ENCODE measurements at regions not wholly inside any gene's neighbourhood (a gene's known extent, or its start where the extent isn't known, plus 50 kb on each side); places are given as distances from the start of the nearest gene placed in this dataset.
A peak's percentile ranks its signal among the peaks of the same experiment; 100 is the strongest.

- TF ChIP-seq, protein P1, sequence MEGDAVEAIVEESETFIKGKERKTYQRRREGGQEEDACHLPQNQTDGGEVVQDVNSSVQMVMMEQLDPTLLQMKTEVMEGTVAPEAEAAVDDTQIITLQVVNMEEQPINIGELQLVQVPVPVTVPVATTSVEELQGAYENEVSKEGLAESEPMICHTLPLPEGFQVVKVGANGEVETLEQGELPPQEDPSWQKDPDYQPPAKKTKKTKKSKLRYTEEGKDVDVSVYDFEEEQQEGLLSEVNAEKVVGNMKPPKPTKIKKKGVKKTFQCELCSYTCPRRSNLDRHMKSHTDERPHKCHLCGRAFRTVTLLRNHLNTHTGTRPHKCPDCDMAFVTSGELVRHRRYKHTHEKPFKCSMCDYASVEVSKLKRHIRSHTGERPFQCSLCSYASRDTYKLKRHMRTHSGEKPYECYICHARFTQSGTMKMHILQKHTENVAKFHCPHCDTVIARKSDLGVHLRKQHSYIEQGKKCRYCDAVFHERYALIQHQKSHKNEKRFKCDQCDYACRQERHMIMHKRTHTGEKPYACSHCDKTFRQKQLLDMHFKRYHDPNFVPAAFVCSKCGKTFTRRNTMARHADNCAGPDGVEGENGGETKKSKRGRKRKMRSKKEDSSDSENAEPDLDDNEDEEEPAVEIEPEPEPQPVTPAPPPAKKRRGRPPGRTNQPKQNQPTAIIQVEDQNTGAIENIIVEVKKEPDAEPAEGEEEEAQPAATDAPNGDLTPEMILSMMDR (IDR thresholded peaks at IDR 0.05; ENCODE audit: insufficient read depth, missing control alignments) = peak; percentile 10
- no peak for DNase-seq (ENCODE audit: insufficient read length, low spot score)
- FAIRE-seq = no peak
Measured at GRCh38 chr13:97749174-97749573, 204.3 kb upstream of the IPO5 start.

DNA sequence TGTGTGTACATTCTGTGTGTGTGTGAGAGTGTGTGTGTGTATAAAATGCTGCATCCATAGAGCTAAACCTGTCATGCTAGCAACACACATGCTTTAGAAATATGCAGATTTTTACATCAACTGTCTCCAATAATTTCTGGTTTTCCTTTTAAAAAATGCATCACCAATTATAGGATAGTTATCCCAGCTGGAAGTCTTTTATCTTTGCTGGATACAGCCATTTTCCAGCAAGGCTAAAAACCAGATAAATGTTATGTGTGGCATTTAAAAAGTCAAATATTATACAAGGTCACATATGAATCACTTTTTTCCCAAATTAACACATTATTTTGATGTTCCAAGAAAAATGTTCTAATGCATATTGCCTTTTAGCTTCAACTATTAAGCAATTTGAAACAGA lies 202.0 kb upstream of the IPO5 start:
- no peak for FAIRE-seq
- no peak for DNase-seq (ENCODE audit: insufficient read length, low spot score)
- TF ChIP-seq, protein P1 (IDR thresholded peaks at IDR 0.05; ENCODE audit: insufficient read depth, missing control alignments) = no peak

- FAIRE-seq = no peak
- DNase-seq (ENCODE audit: insufficient read length, low spot score) = no peak
- TF ChIP-seq, protein P1 (IDR thresholded peaks at IDR 0.05; ENCODE audit: insufficient read depth, missing control alignments) = no peak
Measured at GRCh38 chr13:97752961-97753668, 200.4 kb upstream of the IPO5 start.

GRCh38 chr13:97753942-97754670 lies 199.4 kb upstream of the IPO5 start:
- FAIRE-seq = no peak
- TF ChIP-seq, protein P1 (IDR thresholded peaks at IDR 0.05; ENCODE audit: insufficient read depth, missing control alignments) = no peak
- DNase-seq (ENCODE audit: insufficient read length, low spot score) = no peak

GRCh38 chr13:97757807-97758206 lies 195.7 kb upstream of the IPO5 start:
- DNase-seq (ENCODE audit: insufficient read length, low spot score) (no peak), FAIRE-seq (no peak)
- TF ChIP-seq, protein P1 (IDR thresholded peaks at IDR 0.05; ENCODE audit: insufficient read depth, missing control alignments) = no peak

DNA sequence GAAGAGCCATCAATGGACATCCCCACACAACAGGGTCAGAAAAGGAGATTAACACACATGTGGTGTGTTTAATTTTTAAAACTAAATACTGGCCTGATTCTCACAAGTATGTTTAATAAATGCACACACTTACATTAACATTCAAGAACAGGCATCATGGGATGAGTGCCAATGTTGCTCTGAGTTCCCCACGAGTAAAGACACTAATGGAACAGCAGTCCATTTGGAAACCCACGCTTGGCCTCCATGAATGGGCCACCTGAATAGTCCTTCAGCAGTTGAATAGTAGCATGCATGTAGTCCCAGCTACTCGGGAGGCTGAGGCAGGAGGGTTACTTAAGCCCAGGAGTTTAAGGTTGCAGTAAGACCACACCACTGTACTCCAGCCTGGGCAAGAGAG lies 195.2 kb upstream of the IPO5 start:
- TF ChIP-seq, protein P1 (IDR thresholded peaks at IDR 0.05; ENCODE audit: insufficient read depth, missing control alignments) = no peak
- FAIRE-seq = no peak
- DNase-seq (ENCODE audit: insufficient read length, low spot score) = no peak

Measured in D721Med (cell line).